Epithelial cell of prostate (primary cell): ENCODE measurements at regions not wholly inside any gene's neighbourhood (a gene's known extent, or its start where the extent isn't known, plus 50 kb on each side); places are given as distances from the start of the nearest gene placed in this dataset.

Experiments
- DNase-seq: peaks from one replicate; pipeline ENCODE4 v3.0.0-alpha.2; 2011; ENCODE audit warnings: low read depth, low spot score
- H3K27ac ChIP-seq: fragments of 450-650 bp; 2 replicates; pipeline ENCODE4 v1.5.1; 2017; ENCODE audit warnings: mild to moderate bottlenecking

GRCh38 chr9:80644044-80644443, 1045.3 kb downstream of the TLE1 start:
- no peak overlapping the region for H3K27ac ChIP-seq
- DNase-seq, result no peak

- H3K27ac ChIP-seq, result no peak overlapping the region
- no peak for DNase-seq
These were observed 1054.3 kb downstream of the TLE1 start for GRCh38 chr9:80635065-80635464.

GRCh38 chr9:80632041-80632440, 1057.3 kb downstream of the TLE1 start:
- DNase-seq, result no peak
- no peak overlapping the region for H3K27ac ChIP-seq

- H3K27ac ChIP-seq, result no peak overlapping the region
- no peak for DNase-seq
These were observed 1050.7 kb downstream of the TLE4 start for GRCh38 chr9:80622508-80622907.

- no peak for DNase-seq
- H3K27ac ChIP-seq, result no peak overlapping the region
These were observed 1047.6 kb downstream of the TLE4 start for GRCh38 chr9:80619356-80619755.

- no peak overlapping the region for H3K27ac ChIP-seq
- DNase-seq, result no peak
These were observed 1044.2 kb downstream of the TLE4 start for GRCh38 chr9:80615964-80616363.

GRCh38 chr9:80605793-80606192, 1034.0 kb downstream of the TLE4 start:
- no peak for DNase-seq
- no peak overlapping the region for H3K27ac ChIP-seq

- no peak for DNase-seq
- H3K27ac ChIP-seq, result no peak overlapping the region
These were observed 1033.4 kb downstream of the TLE4 start for GRCh38 chr9:80605129-80605528.

- DNase-seq, result no peak
- no peak overlapping the region for H3K27ac ChIP-seq
These were observed 1030.5 kb downstream of the TLE4 start for GRCh38 chr9:80602291-80602690.

GRCh38 chr9:80596579-80596978, 1024.8 kb downstream of the TLE4 start:
- no peak for DNase-seq
- no peak overlapping the region for H3K27ac ChIP-seq

GRCh38 chr9:80595192-80595591, 1023.4 kb downstream of the TLE4 start:
- no peak for DNase-seq
- H3K27ac ChIP-seq, result no peak overlapping the region

- no peak overlapping the region for H3K27ac ChIP-seq
- no peak for DNase-seq
These were observed 1020.6 kb downstream of the TLE4 start for GRCh38 chr9:80592413-80592812.

GRCh38 chr9:80586786-80587330, 1015.1 kb downstream of the TLE4 start:
- H3K27ac ChIP-seq, result no peak overlapping the region

GRCh38 chr9:80571953-80572352, 1000.2 kb downstream of the TLE4 start:
- no peak for DNase-seq
- no peak overlapping the region for H3K27ac ChIP-seq

More at GRCh38 chr9:80586786-80587330, 1015.1 kb downstream of the TLE4 start:
- no peak for DNase-seq

GRCh38 chr9:80569236-80569635, 997.5 kb downstream of the TLE4 start:
- no peak overlapping the region for H3K27ac ChIP-seq
- no peak for DNase-seq

- no peak for DNase-seq
- H3K27ac ChIP-seq, result no peak overlapping the region
These were observed 989.8 kb downstream of the TLE4 start for GRCh38 chr9:80561526-80561925.

GRCh38 chr9:80560976-80561375, 989.2 kb downstream of the TLE4 start:
- no peak for DNase-seq
- no peak overlapping the region for H3K27ac ChIP-seq

GRCh38 chr9:80557256-80557655, 985.5 kb downstream of the TLE4 start:
- no peak for DNase-seq
- H3K27ac ChIP-seq, result no peak overlapping the region

- no peak overlapping the region for H3K27ac ChIP-seq
- no peak for DNase-seq
These were observed 984.9 kb downstream of the TLE4 start for GRCh38 chr9:80556631-80557030.

- no peak overlapping the region for H3K27ac ChIP-seq
- no peak for DNase-seq
These were observed 984.1 kb downstream of the TLE4 start for GRCh38 chr9:80555782-80556325.

GRCh38 chr9:80554856-80555255, 983.1 kb downstream of the TLE4 start:
- H3K27ac ChIP-seq, result no peak overlapping the region
- no peak for DNase-seq

- no peak for DNase-seq
- H3K27ac ChIP-seq, result no peak overlapping the region
These were observed 982.5 kb downstream of the TLE4 start for GRCh38 chr9:80554301-80554700.

GRCh38 chr9:80552931-80553330, 981.2 kb downstream of the TLE4 start:
- H3K27ac ChIP-seq, result no peak overlapping the region
- DNase-seq, result no peak
